Fibroblast of lung (primary cell): ENCODE measurements at regions not wholly inside any gene's neighbourhood (a gene's known extent, or its start where the extent isn't known, plus 50 kb on each side); places are given as distances from the start of the nearest gene placed in this dataset.

ENCODE experiments used
- EZH2 ChIP-seq: IDR thresholded peaks from 2 replicates; pipeline ENCODE4 v1.5.1; 2012; ENCODE audit warnings: low read length, control low read depth, mild to moderate bottlenecking; ENCODE audit errors: missing control alignments
- TF ChIP-seq, protein P1 (sequence below), 2 donors: IDR thresholded peaks in 1 of 2; conservative IDR thresholded peaks in 1 of 2; 1 replicate in 1 of 2; 2 replicates in 1 of 2; pipeline ENCODE4 v1.5.1; 2011 to 2012; ENCODE audit warnings: low read length in 2 of 2, control low read depth in 1 of 2, inconsistent platforms in 1 of 2, low read depth in 1 of 2, mild to moderate bottlenecking in 1 of 2

DNA sequence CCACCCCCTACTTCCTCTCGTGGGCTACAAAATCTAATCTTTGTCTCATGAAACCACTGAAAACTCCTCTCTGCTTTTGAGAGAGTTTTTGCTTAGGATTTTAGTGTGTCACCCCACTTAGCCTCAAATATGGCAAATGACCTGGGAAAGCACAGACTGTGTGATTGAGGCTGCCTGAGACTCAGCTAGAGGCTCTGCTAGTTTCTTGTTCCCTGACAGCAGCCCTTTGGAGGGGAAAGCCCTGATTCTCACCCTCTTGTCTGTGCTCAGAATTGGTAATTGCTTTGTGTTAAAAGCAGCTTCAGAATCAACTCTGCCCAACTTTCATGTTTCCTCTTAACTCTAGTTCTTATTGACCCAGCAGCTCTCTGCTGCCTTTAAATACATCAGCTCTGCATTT, 85.6 kb upstream of the ZP4 start:
- no peak for TF ChIP-seq EZH2
- TF ChIP-seq, protein P1, sequence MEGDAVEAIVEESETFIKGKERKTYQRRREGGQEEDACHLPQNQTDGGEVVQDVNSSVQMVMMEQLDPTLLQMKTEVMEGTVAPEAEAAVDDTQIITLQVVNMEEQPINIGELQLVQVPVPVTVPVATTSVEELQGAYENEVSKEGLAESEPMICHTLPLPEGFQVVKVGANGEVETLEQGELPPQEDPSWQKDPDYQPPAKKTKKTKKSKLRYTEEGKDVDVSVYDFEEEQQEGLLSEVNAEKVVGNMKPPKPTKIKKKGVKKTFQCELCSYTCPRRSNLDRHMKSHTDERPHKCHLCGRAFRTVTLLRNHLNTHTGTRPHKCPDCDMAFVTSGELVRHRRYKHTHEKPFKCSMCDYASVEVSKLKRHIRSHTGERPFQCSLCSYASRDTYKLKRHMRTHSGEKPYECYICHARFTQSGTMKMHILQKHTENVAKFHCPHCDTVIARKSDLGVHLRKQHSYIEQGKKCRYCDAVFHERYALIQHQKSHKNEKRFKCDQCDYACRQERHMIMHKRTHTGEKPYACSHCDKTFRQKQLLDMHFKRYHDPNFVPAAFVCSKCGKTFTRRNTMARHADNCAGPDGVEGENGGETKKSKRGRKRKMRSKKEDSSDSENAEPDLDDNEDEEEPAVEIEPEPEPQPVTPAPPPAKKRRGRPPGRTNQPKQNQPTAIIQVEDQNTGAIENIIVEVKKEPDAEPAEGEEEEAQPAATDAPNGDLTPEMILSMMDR (conservative IDR thresholded peaks at IDR 0.05 in 1 of 2, IDR thresholded peaks at IDR 0.05 in 1 of 2; ENCODE audit: low read depth in 1 of 2, low read length in 2 of 2): no peak
